DND-41 (cell line): ENCODE measurements at regions not wholly inside any gene's neighbourhood (a gene's known extent, or its start where the extent isn't known, plus 50 kb on each side); places are given as distances from the start of the nearest gene placed in this dataset.

ENCODE experiments used
- ATAC-seq: fragments of 200-7000 bp; cut with Tn5 transposase; 3 replicates; pipeline ENCODE4 v1.9.1; 2021; ENCODE audit warnings: low read depth; ENCODE audit not compliant: insufficient read depth
- DNase-seq: peaks from one replicate; pipeline ENCODE4 v3.0.0-alpha.2; 2020
- H2AFZ ChIP-seq: 2 replicates; pipeline ENCODE4 v1.6.0; 2012; ENCODE audit warnings: low read depth, low read length
- H3K27ac ChIP-seq: 2 replicates; pipeline ENCODE4 v1.5.1; 2012; ENCODE audit warnings: low read length, inconsistent platforms
- H3K27me3 ChIP-seq: fragments of 200-600 bp; sonication (generic); 2 replicates; pipeline ENCODE4 v1.6.0; 2012; ENCODE audit warnings: low read length, mild to moderate bottlenecking, inconsistent platforms; ENCODE audit not compliant: insufficient read depth, poor library complexity
- H3K36me3 ChIP-seq: 2 replicates; pipeline ENCODE4 v1.5.1; 2012; ENCODE audit warnings: low read length, inconsistent platforms; ENCODE audit not compliant: insufficient read depth
- H3K4me1 ChIP-seq: 2 replicates; pipeline ENCODE4 v1.5.1; 2012; ENCODE audit warnings: mild to moderate bottlenecking, low read length; ENCODE audit not compliant: insufficient read depth
- H3K4me2 ChIP-seq: 2 replicates; pipeline ENCODE4 v1.6.0; 2012; ENCODE audit warnings: mild to moderate bottlenecking, moderate library complexity, low read length, inconsistent platforms; ENCODE audit not compliant: insufficient read depth
- H3K4me3 ChIP-seq, 2 experiments: fragments of 200-600 bp in 1 of 2; shearing (Covaris generic) in 1 of 2; 2 replicates each; pipeline ENCODE4 v1.5.1; 2012 to 2016; ENCODE audit warnings: inconsistent platforms in 2 of 2, low read length in 2 of 2, mild to moderate bottlenecking in 2 of 2, low read depth in 1 of 2, moderate library complexity in 1 of 2
- H3K79me2 ChIP-seq: 2 replicates; pipeline ENCODE4 v1.6.0; 2012; ENCODE audit warnings: low read length, inconsistent platforms; ENCODE audit not compliant: insufficient read depth
- H3K9ac ChIP-seq: 2 replicates; pipeline ENCODE4 v1.6.0; 2012; ENCODE audit warnings: low read depth, mild to moderate bottlenecking, inconsistent platforms, low read length, moderate library complexity
- H3K9me3 ChIP-seq: 2 replicates; pipeline ENCODE4 v1.5.1; 2012; ENCODE audit warnings: low read length, moderate library complexity, mild to moderate bottlenecking, inconsistent platforms; ENCODE audit not compliant: insufficient read depth, severe bottlenecking
- H4K20me1 ChIP-seq: 2 replicates; pipeline ENCODE4 v1.6.0; 2012; ENCODE audit warnings: low read length; ENCODE audit not compliant: insufficient read depth
- CTCF ChIP-seq: IDR thresholded peaks from 2 replicates; pipeline ENCODE4 v1.5.1; 2012; ENCODE audit warnings: borderline replicate concordance, low read length, moderate library complexity, mild to moderate bottlenecking; ENCODE audit not compliant: poor library complexity, severe bottlenecking; ENCODE audit errors: extremely low read depth
- EZH2 ChIP-seq: IDR thresholded peaks from 3 replicates; pipeline ENCODE4 v1.6.1; 2012; ENCODE audit warnings: borderline replicate concordance, low read depth, mild to moderate bottlenecking, moderate library complexity, low read length, inconsistent platforms; ENCODE audit not compliant: severe bottlenecking

GRCh38 chr12:22835431-22835830, 210.5 kb downstream of the ETNK1 start:
- no peak overlapping the region for H3K27ac ChIP-seq
- DNase-seq: no peak
- H3K36me3 ChIP-seq: no peaks in the 10 kb centered on the region
- TF ChIP-seq CTCF (no peak), EZH2 (no peak)
- H3K9me3 ChIP-seq: no peaks in the 10 kb centered on the region
- H3K9ac ChIP-seq: no peak overlapping the region
- H2AFZ ChIP-seq: no peak overlapping the region
- H4K20me1 ChIP-seq: no peaks in the 10 kb centered on the region
- no peak for ATAC-seq
- H3K4me1 ChIP-seq: no peaks in the 10 kb centered on the region
- no peak overlapping the region for H3K4me2 ChIP-seq
- H3K79me2 ChIP-seq: no peaks in the 10 kb centered on the region
- no peak overlapping the region for H3K4me3 ChIP-seq
- peaks cover 2% of the 10 kb centered on the region for H3K27me3 ChIP-seq

GRCh38 chr12:22850185-22850584, 225.2 kb downstream of the ETNK1 start:
- Histone ChIP-seq H3K9me3 (no peaks in the 10 kb centered on the region), H3K27me3 (no peaks in the 10 kb centered on the region), H4K20me1 (no peaks in the 10 kb centered on the region), H3K9ac (no peak overlapping the region), H3K4me2 (no peak overlapping the region), H3K4me3 (no peak overlapping the region), H3K27ac (no peak overlapping the region), H3K4me1 (no peaks in the 10 kb centered on the region), H3K36me3 (no peaks in the 10 kb centered on the region), H2AFZ (no peak overlapping the region), H3K79me2 (no peaks in the 10 kb centered on the region)
- no peak for ATAC-seq
- no peak for DNase-seq
- TF ChIP-seq EZH2 (no peak), CTCF (no peak)

- no peak for DNase-seq
- Histone ChIP-seq H3K4me1 (no peaks in the 10 kb centered on the region), H2AFZ (no peak overlapping the region), H3K4me2 (no peak overlapping the region), H4K20me1 (no peaks in the 10 kb centered on the region), H3K9me3 (no peaks in the 10 kb centered on the region), H3K79me2 (no peaks in the 10 kb centered on the region), H3K27me3 (no peaks in the 10 kb centered on the region), H3K4me3 (no peak overlapping the region), H3K9ac (no peak overlapping the region), H3K27ac (no peak overlapping the region), H3K36me3 (no peaks in the 10 kb centered on the region)
- no peak for ATAC-seq
- no peak for TF ChIP-seq EZH2
- TF ChIP-seq CTCF: no peak
Measured at GRCh38 chr12:22851532-22851931, 226.6 kb downstream of the ETNK1 start.

GRCh38 chr12:22855456-22855855, 230.5 kb downstream of the ETNK1 start:
- no peak overlapping the region for H3K27ac ChIP-seq
- no peak overlapping the region for H2AFZ ChIP-seq
- no peak overlapping the region for H3K4me2 ChIP-seq
- DNase-seq: no peak
- TF ChIP-seq EZH2 (no peak), CTCF (no peak)
- H3K79me2 ChIP-seq: no peaks in the 10 kb centered on the region
- H4K20me1 ChIP-seq: no peaks in the 10 kb centered on the region
- no peaks in the 10 kb centered on the region for H3K36me3 ChIP-seq
- peaks cover 10% of the 10 kb centered on the region for H3K27me3 ChIP-seq
- no peaks in the 10 kb centered on the region for H3K4me1 ChIP-seq
- H3K4me3 ChIP-seq: no peak overlapping the region
- H3K9ac ChIP-seq: no peak overlapping the region
- ATAC-seq: no peak
- H3K9me3 ChIP-seq: no peaks in the 10 kb centered on the region
